ENCODE measurements at regions not wholly inside any gene's neighbourhood (a gene's known extent, or its start where the extent isn't known, plus 50 kb on each side); places are given as distances from the start of the nearest gene placed in this dataset.

GRCh38 chr16:7014756-7015155 lies 317.9 kb upstream of the RBFOX1 start:
- no peak for DNase-seq (ENCODE audit: low spot score)

DNA sequence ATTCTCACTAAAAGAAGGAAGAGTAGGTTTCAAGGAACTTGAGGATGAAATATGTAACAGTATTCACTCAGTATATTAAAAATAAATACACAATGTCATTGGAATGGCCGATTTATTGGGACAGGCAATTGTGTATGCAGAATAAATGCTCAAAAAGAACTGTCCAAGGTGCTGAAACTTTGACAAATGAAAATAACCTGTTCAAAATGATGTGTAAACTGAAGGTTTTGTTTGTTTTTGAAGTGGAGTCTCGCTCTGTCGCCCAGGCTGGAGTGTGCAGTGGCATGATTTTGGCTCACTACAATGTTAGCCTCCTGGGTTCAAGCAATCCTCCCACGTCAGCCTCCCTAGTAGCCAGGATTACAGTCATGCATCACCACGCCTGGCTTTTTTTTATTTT lies 318.7 kb upstream of the RBFOX1 start:
- no peak for DNase-seq (ENCODE audit: low spot score)

DNA sequence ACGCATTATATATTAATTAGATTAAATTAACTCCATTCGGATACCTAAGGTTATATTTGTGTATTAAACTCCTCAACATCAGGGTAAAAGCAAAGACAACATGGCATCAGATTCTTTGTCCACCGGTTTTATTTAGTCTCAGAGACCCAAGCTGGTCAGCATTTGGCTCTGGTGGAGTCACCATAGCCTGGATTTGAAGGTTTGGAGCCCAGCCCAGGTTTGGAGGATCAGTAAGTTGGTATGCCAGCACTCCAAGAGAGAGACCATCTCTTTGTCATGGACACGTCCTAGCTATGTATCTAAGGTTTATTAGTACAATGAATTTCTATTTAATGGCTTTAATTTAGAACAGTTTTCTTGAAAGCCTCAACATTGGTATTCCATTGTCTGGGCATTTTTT lies 328.4 kb upstream of the RBFOX1 start:
- no peak for DNase-seq (ENCODE audit: low spot score)

DNA sequence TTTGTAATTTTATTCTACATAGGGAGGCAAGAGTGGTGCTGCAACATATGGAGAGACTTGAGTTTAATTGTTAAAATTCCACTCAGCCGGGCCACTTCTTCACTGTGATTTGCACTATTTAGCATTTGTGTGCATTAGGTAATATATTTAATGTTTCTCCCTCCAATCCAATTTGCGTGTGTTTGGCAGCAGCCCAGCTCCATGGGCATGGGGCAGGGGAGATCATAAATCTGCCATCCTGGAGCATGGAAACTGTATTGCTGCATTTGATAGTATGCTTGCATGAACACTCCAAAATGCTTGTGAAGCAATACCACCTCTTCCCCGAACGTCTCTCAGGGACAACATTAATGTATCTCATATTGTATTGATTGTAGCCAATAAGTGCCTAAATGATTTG lies 339.1 kb upstream of the RBFOX1 start:
- no peak for DNase-seq (ENCODE audit: low spot score)

DNA sequence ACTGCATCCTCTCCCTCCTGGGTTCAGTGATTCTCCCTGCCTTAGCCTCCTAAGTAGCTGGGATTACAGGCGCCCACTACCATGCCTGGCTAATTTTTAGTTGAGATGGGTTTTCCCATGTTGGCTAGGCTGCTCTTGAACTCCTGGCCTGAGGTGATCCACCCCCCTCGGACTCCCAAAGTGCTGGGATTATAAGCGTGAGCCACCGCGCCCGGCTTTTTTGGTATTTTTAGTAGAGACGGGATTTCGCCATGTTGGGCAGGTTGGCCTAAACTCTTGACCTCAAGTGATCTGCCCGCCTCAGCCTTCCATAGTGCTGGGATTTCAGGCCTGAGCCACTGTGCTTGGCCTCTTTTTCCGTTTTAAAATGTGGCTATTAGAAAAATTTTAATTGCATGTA lies 343.8 kb upstream of the RBFOX1 start:
- no peak for DNase-seq (ENCODE audit: low spot score)

DNA sequence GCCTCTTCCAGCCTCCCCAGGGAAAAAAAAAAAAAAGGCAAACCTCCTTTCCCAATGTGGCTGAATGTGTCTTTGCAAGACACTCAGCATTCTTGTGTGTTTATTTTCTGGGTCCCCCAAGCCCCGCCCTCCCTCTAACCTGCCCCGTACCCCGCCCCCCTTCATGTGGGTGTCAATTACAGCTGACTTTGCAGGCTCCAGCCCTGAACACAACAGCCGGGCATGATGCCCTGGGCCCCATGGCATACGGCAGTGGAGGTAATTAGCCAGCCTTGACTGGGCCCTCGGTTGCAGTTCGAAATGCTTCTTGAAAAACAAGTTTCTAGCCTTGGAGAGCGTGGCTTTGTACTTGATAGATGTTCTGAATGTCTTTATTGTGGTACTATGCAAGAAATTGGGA lies 354.7 kb upstream of the RBFOX1 start:
- DNase-seq (ENCODE audit: low spot score), result peak; percentile 9

GRCh38 chr16:6977291-6977690 lies 355.4 kb upstream of the RBFOX1 start:
- DNase-seq (ENCODE audit: low spot score), result no peak

DNA sequence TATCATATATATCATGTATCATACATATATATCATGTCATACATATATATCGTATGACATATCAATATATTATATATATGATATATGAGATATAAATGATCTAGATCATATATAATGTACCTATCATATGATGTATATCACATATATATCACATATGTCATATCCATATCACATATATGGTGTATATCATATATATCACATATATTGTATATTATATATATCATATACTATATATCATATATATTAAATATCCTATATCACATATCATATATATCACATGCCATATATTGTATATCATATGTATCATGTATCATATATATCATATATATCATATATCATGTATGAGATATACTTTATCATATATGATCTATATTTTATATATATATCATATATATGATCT lies 355.9 kb upstream of the RBFOX1 start:
- DNase-seq (ENCODE audit: low spot score), result no peak

DNA sequence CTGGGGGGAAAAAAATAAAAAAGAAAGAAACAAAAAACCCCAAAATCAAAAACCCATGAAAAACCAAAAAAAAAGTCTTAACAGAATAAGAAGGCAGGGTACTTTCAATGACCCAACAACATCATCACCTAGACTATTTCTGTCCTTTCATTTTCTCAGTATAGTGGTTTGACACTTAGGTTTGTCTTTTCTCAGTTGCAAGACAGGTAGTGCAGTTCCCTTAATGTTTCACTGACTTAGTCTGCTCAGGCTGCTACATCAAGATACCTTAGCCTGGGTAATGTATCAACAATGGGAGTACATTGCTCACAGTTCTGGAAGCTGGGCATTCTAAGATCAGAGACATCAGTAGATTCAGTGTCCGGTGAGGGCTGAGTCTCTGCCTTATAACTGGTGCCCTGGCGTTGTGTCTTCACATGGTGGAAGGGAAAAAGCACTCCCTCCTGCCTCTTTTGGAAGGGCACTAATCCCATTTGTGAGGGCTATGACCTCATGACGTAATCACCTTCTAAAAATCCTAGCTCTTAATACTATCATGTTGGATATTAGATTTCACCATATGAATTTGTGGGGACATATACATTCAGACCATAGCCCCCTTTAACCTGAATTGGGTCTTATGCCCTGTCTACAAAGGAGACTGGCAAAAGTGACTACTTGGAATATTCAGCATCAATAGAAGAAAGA lies 362.3 kb upstream of the RBFOX1 start:
- no peak for DNase-seq (ENCODE audit: low spot score)

DNA sequence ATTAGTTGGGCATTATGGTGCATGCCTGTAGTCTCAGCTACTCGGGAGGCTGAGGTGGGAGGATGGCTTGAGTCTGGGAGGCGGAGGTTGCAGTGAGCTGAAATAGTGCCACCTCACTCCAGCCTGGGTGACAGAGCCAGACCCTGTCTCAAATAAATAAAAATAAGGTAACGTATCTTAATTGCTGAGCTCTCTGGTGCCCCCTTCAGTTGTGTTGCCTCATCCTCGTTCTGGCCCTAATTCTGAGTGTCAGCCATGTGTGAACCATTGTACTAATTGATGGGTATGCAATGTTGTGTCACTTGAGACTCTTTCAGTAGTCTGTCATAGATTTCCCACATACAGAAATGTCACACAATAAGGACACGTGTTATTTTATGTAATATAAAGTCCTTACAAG lies 363.1 kb upstream of the RBFOX1 start:
- DNase-seq (ENCODE audit: low spot score), result no peak

- DNase-seq (ENCODE audit: low spot score), result no peak
Measured at GRCh38 chr16:6967796-6968320, 364.8 kb upstream of the RBFOX1 start.

GRCh38 chr16:6966925-6967324 lies 365.7 kb upstream of the RBFOX1 start:
- no peak for DNase-seq (ENCODE audit: low spot score)

DNA sequence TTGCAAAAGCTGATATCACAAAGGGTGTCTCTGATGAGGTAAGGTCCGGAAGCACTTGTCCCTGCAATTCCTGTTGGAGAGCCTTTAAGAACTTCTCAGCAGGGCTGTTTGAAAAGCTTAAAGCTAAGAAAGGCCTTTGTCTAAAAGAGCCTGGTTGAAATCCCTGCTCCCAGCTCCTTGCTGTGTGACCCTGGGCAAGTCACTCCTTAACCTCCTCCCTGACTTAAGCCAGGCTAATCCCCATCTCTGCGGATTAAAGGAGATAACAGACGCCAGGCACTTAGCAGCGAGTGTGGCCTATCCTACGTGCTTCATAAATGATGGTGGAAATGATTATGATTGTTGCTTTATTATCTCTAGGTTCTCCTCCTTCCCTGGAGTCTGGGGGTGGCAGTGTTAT lies 368.0 kb upstream of the RBFOX1 start:
- no peak for DNase-seq (ENCODE audit: low spot score)

- no peak for DNase-seq (ENCODE audit: low spot score)
Measured at GRCh38 chr16:6961704-6962103, 370.9 kb upstream of the RBFOX1 start.

- no peak for DNase-seq (ENCODE audit: low spot score)
Measured at GRCh38 chr16:6958184-6958583, 374.5 kb upstream of the RBFOX1 start.

DNA sequence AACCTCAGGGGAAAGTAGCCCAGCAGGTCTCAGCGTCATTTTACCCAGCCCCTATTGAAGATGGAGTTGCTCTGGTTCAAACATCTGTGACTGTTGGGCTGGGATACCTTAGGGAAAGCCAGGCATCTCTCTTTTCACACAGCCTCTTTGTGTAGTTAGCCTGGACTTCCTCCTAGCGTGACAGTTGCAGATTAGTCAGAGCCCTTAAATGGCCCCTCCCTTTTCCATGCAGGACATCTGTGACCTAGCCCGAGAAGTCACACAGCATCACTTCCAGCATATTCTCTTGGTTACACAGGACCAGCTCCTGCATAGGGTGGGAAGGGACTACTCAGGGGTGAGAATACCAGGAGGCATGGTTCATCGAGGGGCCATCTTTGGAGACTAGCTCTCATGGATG lies 375.0 kb upstream of the RBFOX1 start:
- peak; percentile 63 for DNase-seq (ENCODE audit: low spot score)

DNA sequence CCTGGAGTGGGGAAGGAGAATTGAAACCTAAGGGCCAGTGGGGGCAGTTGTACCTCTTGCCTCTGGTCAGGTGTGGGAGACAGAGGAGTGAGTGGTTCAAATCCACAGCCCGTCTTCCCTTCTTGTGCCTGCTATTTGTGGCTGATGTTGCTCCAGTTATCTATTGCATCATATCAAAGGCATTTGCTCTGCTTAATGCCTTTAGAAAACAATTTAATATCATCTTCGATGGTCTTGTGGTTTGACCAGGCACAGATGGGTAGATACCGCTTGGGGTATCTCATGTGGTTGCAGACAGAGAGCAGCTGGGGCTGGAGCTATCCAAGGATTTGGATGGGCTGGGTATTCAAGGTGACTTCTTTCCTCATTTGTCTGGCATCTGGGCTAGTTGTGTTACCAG lies 376.1 kb upstream of the RBFOX1 start:
- DNase-seq (ENCODE audit: low spot score), result no peak

GRCh38 chr16:6955303-6955702 lies 377.3 kb upstream of the RBFOX1 start:
- no peak for DNase-seq (ENCODE audit: low spot score)

DNA sequence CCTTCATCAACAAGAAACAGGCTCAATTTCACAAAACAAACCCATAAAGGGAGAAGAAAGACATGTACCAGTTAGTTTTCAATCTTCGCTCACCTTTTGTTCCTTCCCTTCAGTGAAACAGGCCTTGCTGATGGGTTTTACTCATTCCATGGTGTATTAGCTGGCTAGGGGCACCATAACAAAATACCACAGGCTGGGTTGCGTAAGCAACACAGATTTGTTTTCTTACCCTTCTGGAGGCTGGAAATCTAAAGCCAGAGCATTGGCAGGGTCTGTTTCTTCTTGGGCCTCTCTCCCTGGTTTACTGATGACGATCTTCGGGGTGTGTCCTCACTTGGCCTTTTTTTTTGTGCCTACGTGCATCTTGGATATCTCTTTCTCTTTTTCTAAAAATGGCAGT lies 383.4 kb upstream of the RBFOX1 start:
- DNase-seq (ENCODE audit: low spot score), result peak; percentile 45

GRCh38 chr16:6947291-6947690 lies 385.4 kb upstream of the RBFOX1 start:
- no peak for DNase-seq (ENCODE audit: low spot score)

DNA sequence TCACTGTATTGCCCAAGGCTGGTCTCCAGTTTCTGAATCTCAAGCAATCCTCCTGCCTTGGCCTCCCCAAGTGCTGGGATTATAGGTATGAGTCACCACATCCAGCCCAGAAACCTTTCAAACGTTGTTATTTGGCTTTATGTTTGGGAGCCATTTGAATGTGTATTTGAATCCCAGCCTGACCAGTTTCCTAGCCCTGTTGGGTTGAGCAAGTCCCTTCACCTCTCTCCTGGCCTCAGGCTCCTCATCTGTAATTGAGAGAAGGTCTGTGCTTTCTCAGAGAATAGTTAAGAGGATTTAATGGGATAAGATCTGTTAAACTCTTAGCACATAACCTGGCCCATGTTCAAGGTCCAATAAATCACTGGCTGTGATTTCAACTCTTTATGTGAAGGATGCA lies 385.8 kb upstream of the RBFOX1 start:
- DNase-seq (ENCODE audit: low spot score), result no peak

GRCh38 chr16:6946106-6946505 lies 386.5 kb upstream of the RBFOX1 start:
- DNase-seq (ENCODE audit: low spot score), result no peak

DNA sequence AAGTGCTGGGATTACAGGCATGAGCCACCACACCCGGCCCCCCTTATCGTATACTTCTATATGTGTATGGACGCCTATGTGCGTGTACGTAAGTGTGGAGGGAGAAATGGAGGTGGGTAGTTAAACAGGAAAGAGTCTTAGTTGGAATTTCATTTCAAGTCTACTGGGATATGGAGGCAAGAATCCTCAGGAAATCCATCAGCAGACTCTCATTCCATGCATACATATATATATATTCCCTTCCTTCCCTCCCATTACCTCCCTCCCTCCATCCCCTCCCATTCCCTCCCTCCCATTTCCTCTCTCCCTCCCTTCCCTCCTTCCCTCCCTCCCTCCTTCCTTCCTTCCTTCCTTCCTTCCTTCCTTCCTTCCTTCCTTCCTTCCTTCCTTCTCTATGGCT lies 391.7 kb upstream of the RBFOX1 start:
- no peak for DNase-seq (ENCODE audit: low spot score)

DNA sequence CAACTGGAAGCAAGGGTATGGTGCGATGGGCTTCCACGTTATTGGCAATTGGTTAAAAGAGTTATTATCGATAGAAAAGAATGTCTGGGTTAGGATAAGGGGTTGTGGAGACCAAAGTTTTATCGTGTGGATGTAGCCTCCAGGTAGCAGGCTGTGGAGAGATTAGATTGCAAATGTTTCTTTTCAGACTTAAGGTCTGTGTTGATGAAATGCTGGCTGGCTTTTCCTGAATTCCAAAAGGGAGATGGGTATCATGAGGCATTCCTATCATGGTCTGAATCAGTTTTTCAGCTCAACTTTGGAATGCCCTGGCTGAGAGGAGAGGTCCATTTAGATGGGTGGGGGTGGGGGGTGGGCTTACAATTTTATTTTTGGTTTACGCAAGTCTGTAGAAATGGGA lies 395.0 kb upstream of the RBFOX1 start:
- no peak for DNase-seq (ENCODE audit: low spot score)
